ENCODE measurements at regions not wholly inside any gene's neighbourhood (a gene's known extent, or its start where the extent isn't known, plus 50 kb on each side); places are given as distances from the start of the nearest gene placed in this dataset.

GRCh38 chr2:80968450-80968849 is 663.9 kb upstream of the LRRTM1 start:
- no peak for TF ChIP-seq ZNF274 (IDR thresholded peaks at IDR 0.05; ENCODE audit: low read depth, low read length)
- no peak for TF ChIP-seq SUZ12 (IDR thresholded peaks at IDR 0.05; ENCODE audit: extremely low read depth, insufficient read depth, insufficient read length)

All from NT2/D1 (cell line).